ENCODE measurements at regions not wholly inside any gene's neighbourhood (a gene's known extent, or its start where the extent isn't known, plus 50 kb on each side); places are given as distances from the start of the nearest gene placed in this dataset.
"Not testable (repeated sequence)": the region's sequence is repeated elsewhere in the genome, so short reads cannot be mapped to it uniquely, and the experiment has no call there.

GRCh38 chr2:8331068-8331467 is 350.8 kb upstream of the ID2 start:
- H3K36me3 ChIP-seq (ENCODE audit: low read depth): no peaks in the 10 kb centered on the region
- no peaks in the 10 kb centered on the region for H4K20me1 ChIP-seq (ENCODE audit: insufficient read depth)
- no peak for DNase-seq
- in situ Hi-C loops (cut with MboI): no loop called here
- no peak overlapping the region for H2AFZ ChIP-seq
- H3K27me3 ChIP-seq (replicated peaks; ENCODE audit: insufficient read depth): no peaks in the 10 kb centered on the region
- no peaks in the 10 kb centered on the region for H3K9me2 ChIP-seq (ENCODE audit: insufficient read depth)
- H3K4me1 ChIP-seq (ENCODE audit: insufficient read depth): no peaks in the 10 kb centered on the region
- H3K4me2 ChIP-seq (ENCODE audit: unreplicated experiment): no peak overlapping the region
- 87 to 89% methylated on average over 4 of the region's 4 CpGs for WGBS, 2 experiments (ENCODE audit: low coverage in 1 of 2, low lambda C conversion rate in 2 of 2, missing lambda C conversion rate in 2 of 2)
- no peak overlapping the region for H3K9ac ChIP-seq
- no peaks in the 10 kb centered on the region for H3F3A ChIP-seq (ENCODE audit: insufficient read depth)
- no peak overlapping the region for H3K27ac ChIP-seq
- no peaks in the 10 kb centered on the region for H3K79me2 ChIP-seq (ENCODE audit: insufficient read depth)
- no peak for TF ChIP-seq EZH2 (IDR thresholded peaks at IDR 0.05; ENCODE audit: insufficient read depth, poor library complexity, severe bottlenecking)
- no peak for TF ChIP-seq EZH2phosphoT487 (IDR thresholded peaks at IDR 0.05; ENCODE audit: insufficient read depth, low read depth)
- no peaks in the 10 kb centered on the region for H3K9me3 ChIP-seq (ENCODE audit: low read depth)
- no peak overlapping the region for H3K4me3 ChIP-seq

GRCh38 chr2:8332646-8333045 is 349.2 kb upstream of the ID2 start:
- Histone ChIP-seq H3K79me2 (ENCODE audit: insufficient read depth) (no peaks in the 10 kb centered on the region), H3K4me3 (no peak overlapping the region), H3K36me3 (ENCODE audit: low read depth) (no peaks in the 10 kb centered on the region), H3K9ac (no peak overlapping the region), H4K20me1 (ENCODE audit: insufficient read depth) (no peaks in the 10 kb centered on the region), H3K9me2 (ENCODE audit: insufficient read depth) (no peaks in the 10 kb centered on the region), H3K4me1 (ENCODE audit: insufficient read depth) (no peaks in the 10 kb centered on the region), H3F3A (ENCODE audit: insufficient read depth) (no peaks in the 10 kb centered on the region), H3K27me3 (replicated peaks; ENCODE audit: insufficient read depth) (no peaks in the 10 kb centered on the region), H3K9me3 (ENCODE audit: low read depth) (no peaks in the 10 kb centered on the region), H3K27ac (no peak overlapping the region), H2AFZ (no peak overlapping the region), H3K4me2 (ENCODE audit: unreplicated experiment) (no peak overlapping the region)
- in situ Hi-C loops (cut with MboI): no loop called here
- no peak for DNase-seq
- WGBS, 2 experiments (ENCODE audit: low coverage in 1 of 2, low lambda C conversion rate in 2 of 2, missing lambda C conversion rate in 2 of 2): 84 to 95% methylated on average over 8 to 9 of the region's 9 CpGs
- TF ChIP-seq EZH2phosphoT487 (IDR thresholded peaks at IDR 0.05; ENCODE audit: insufficient read depth, low read depth): no peak
- TF ChIP-seq EZH2 (IDR thresholded peaks at IDR 0.05; ENCODE audit: insufficient read depth, poor library complexity, severe bottlenecking): no peak

- H2AFZ ChIP-seq: no peak overlapping the region
- TF ChIP-seq EZH2 (IDR thresholded peaks at IDR 0.05; ENCODE audit: insufficient read depth, poor library complexity, severe bottlenecking): no peak
- TF ChIP-seq EZH2phosphoT487 (IDR thresholded peaks at IDR 0.05; ENCODE audit: insufficient read depth, low read depth): no peak
- in situ Hi-C loops (cut with MboI): no loop called here
- no peaks in the 10 kb centered on the region for H3K27me3 ChIP-seq (replicated peaks; ENCODE audit: insufficient read depth)
- H3K27ac ChIP-seq: no peak overlapping the region
- no peaks in the 10 kb centered on the region for H3F3A ChIP-seq (ENCODE audit: insufficient read depth)
- no peaks in the 10 kb centered on the region for H3K79me2 ChIP-seq (ENCODE audit: insufficient read depth)
- H3K4me1 ChIP-seq (ENCODE audit: insufficient read depth): no peaks in the 10 kb centered on the region
- DNase-seq: no peak
- H3K9me2 ChIP-seq (ENCODE audit: insufficient read depth): no peaks in the 10 kb centered on the region
- H3K4me3 ChIP-seq: no peak overlapping the region
- no peaks in the 10 kb centered on the region for H3K9me3 ChIP-seq (ENCODE audit: low read depth)
- no peaks in the 10 kb centered on the region for H4K20me1 ChIP-seq (ENCODE audit: insufficient read depth)
- H3K36me3 ChIP-seq (ENCODE audit: low read depth): no peaks in the 10 kb centered on the region
- no peak overlapping the region for H3K9ac ChIP-seq
- WGBS, 2 experiments (ENCODE audit: low coverage in 1 of 2, low lambda C conversion rate in 2 of 2, missing lambda C conversion rate in 2 of 2): 71 to 75% methylated on average over 13 of the region's 13 CpGs
- H3K4me2 ChIP-seq (ENCODE audit: unreplicated experiment): no peak overlapping the region
Observed at GRCh38 chr2:8333177-8333831, 348.6 kb upstream of the ID2 start.

- WGBS, 2 experiments (ENCODE audit: low coverage in 1 of 2, low lambda C conversion rate in 2 of 2, missing lambda C conversion rate in 2 of 2): 73 to 80% methylated on average over 5 of the region's 5 CpGs
- H3K4me3 ChIP-seq; H3K27ac ChIP-seq; H3K36me3 ChIP-seq (ENCODE audit: low read depth); H4K20me1 ChIP-seq (ENCODE audit: insufficient read depth); H3K9ac ChIP-seq; H3K27me3 ChIP-seq (replicated peaks; ENCODE audit: insufficient read depth); H2AFZ ChIP-seq; DNase-seq; in situ Hi-C loops (cut with MboI); H3K4me1 ChIP-seq (ENCODE audit: insufficient read depth); H3K9me3 ChIP-seq (ENCODE audit: low read depth); H3K4me2 ChIP-seq (ENCODE audit: unreplicated experiment); H3K79me2 ChIP-seq (ENCODE audit: insufficient read depth); H3K9me2 ChIP-seq (ENCODE audit: insufficient read depth); H3F3A ChIP-seq (ENCODE audit: insufficient read depth): not testable (repeated sequence)
Observed at GRCh38 chr2:8333832-8334187, 348.0 kb upstream of the ID2 start.

DNA sequence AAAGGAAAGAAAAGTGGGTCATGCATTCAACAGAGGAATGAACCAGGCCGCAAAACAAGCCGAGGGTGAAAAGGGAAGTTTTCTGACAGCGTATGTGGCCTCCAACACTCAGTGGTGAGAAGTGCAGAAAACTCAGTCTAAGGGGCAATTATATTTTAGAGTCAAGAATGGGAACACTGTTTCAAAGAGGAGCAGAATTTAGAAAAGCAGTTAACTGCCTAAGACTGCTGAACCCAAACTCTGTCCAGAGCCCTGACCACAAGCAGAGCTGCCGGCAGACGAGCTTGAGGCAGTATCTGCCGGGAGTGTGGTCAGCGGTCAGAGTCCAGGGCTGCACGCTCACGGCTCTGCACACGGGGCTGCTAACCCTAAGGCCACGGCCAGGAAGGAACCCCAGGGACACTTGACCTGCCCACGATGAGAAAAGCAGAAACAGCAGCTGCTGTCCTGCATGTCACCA is 347.0 kb upstream of the ID2 start:
- no peak overlapping the region for H3K27ac ChIP-seq
- no peaks in the 10 kb centered on the region for H3K36me3 ChIP-seq (ENCODE audit: low read depth)
- H3K4me3 ChIP-seq: no peak overlapping the region
- no peaks in the 10 kb centered on the region for H3K4me1 ChIP-seq (ENCODE audit: insufficient read depth)
- H2AFZ ChIP-seq: no peak overlapping the region
- no peaks in the 10 kb centered on the region for H3K9me3 ChIP-seq (ENCODE audit: low read depth)
- WGBS, 2 experiments (ENCODE audit: low coverage in 1 of 2, low lambda C conversion rate in 2 of 2, missing lambda C conversion rate in 2 of 2): 91 to 94% methylated on average over 12 of the region's 12 CpGs
- in situ Hi-C loops (cut with MboI): no loop called here
- no peaks in the 10 kb centered on the region for H3K27me3 ChIP-seq (replicated peaks; ENCODE audit: insufficient read depth)
- no peak overlapping the region for H3K9ac ChIP-seq
- TF ChIP-seq EZH2 (IDR thresholded peaks at IDR 0.05; ENCODE audit: insufficient read depth, poor library complexity, severe bottlenecking) (no peak), EZH2phosphoT487 (IDR thresholded peaks at IDR 0.05; ENCODE audit: insufficient read depth, low read depth) (no peak)
- H3K9me2 ChIP-seq (ENCODE audit: insufficient read depth): no peaks in the 10 kb centered on the region
- no peaks in the 10 kb centered on the region for H3K79me2 ChIP-seq (ENCODE audit: insufficient read depth)
- DNase-seq: no peak
- H3K4me2 ChIP-seq (ENCODE audit: unreplicated experiment): no peak overlapping the region
- H3F3A ChIP-seq (ENCODE audit: insufficient read depth): no peaks in the 10 kb centered on the region
- no peaks in the 10 kb centered on the region for H4K20me1 ChIP-seq (ENCODE audit: insufficient read depth)

Measured in GM23248 (cell line).